ENCODE measurements at regions not wholly inside any gene's neighbourhood (a gene's known extent, or its start where the extent isn't known, plus 50 kb on each side); places are given as distances from the start of the nearest gene placed in this dataset.

DNA sequence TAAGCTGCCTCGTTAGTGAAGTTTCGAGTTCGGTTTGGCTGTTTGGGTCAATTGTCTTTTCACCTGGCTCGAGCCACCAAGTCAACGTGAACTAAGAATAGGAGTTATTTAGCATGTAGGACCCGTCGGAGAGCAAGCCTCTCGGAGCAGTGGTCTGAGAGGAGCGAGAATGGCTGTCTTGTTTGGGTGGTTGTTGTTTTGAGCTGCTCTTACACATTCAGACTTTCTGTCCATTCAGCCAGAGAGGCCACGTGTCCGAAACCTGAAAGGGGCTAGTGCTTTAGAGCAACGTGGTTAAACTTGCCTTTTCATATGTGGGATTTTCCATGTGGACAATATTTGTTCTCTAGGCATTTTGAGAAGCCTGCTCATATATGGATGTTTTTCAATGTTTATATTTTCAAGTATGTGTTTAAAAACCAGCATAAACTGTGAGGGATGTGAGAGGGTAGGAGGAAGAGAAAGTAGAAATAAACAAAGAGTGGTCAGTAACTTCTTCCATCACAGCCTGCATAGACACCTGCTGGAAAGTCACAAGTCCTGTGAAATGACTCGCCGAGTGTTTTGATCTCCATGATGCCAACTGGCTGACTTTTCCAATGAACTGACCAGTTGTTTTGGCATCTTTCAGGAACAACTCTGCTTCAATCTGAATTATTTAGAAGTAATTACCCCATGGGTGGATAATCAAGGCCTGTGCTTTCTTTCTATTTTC is 221.0 kb downstream of the ASCL1 start:
- peaks cover 4% of the 10 kb centered on the region; the same call in 1 of the 2 replicates for H3K9me3 ChIP-seq
- no peak overlapping the region for H3K4me2 ChIP-seq
- no peaks in the 10 kb centered on the region for H3K9me2 ChIP-seq
- no peaks in the 10 kb centered on the region for H3F3A ChIP-seq (replicated peaks; ENCODE audit: insufficient read depth)
- WGBS (ENCODE audit: low lambda C conversion rate), result 31% methylated on average over 14 of the region's 14 CpGs
- H3K27ac ChIP-seq (ENCODE audit: low read depth in 2 of 2, low read length in 1 of 2), result no peak overlapping the region
- TF ChIP-seq RCOR1 (IDR thresholded peaks at IDR 0.05; ENCODE audit: low read length), result no peak
- no peak for TF ChIP-seq NFIC (IDR thresholded peaks at IDR 0.05; ENCODE audit: borderline replicate concordance)
- TF ChIP-seq, protein P1, sequence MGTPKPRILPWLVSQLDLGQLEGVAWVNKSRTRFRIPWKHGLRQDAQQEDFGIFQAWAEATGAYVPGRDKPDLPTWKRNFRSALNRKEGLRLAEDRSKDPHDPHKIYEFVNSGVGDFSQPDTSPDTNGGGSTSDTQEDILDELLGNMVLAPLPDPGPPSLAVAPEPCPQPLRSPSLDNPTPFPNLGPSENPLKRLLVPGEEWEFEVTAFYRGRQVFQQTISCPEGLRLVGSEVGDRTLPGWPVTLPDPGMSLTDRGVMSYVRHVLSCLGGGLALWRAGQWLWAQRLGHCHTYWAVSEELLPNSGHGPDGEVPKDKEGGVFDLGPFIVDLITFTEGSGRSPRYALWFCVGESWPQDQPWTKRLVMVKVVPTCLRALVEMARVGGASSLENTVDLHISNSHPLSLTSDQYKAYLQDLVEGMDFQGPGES (IDR thresholded peaks at IDR 0.05; ENCODE audit: low read depth, low read length), result no peak
- no peak for TF ChIP-seq TCF12 (IDR thresholded peaks at IDR 0.05)
- no peak for TF ChIP-seq RAD21 (IDR thresholded peaks at IDR 0.05; ENCODE audit: low read length)
- TF ChIP-seq ELF1 (IDR thresholded peaks at IDR 0.05), result no peak
- no peak for TF ChIP-seq TEAD4 (IDR thresholded peaks at IDR 0.05; ENCODE audit: borderline replicate concordance, insufficient read depth)
- H4K20me1 ChIP-seq (ENCODE audit: insufficient read depth), result no peaks in the 10 kb centered on the region
- H3K9ac ChIP-seq, result no peak overlapping the region
- no peaks in the 10 kb centered on the region; a peak in 2 of 4 replicates for H3K4me1 ChIP-seq (ENCODE audit: control insufficient read depth in 1 of 2, insufficient read depth in 2 of 2, low read depth in 1 of 2, low read length in 1 of 2)
- no peak overlapping the region for H3K4me3 ChIP-seq (ENCODE audit: low read depth in 2 of 2, low read length in 1 of 2)
- ChIA-PET CTCF (no interaction called here), POLR2A (no interaction called here)
- no peak overlapping the region for H2AFZ ChIP-seq (ENCODE audit: low read depth)
- H3K27me3 ChIP-seq (ENCODE audit: insufficient read depth), result no peaks in the 10 kb centered on the region
- DNase-seq, result no peak
- H3K36me3 ChIP-seq (replicated peaks in 1 of 2; ENCODE audit: control insufficient read depth in 1 of 2, insufficient read depth in 2 of 2, low read length in 1 of 2), result no peaks in the 10 kb centered on the region
- H3K79me2 ChIP-seq (ENCODE audit: insufficient read depth), result no peaks in the 10 kb centered on the region

DNA sequence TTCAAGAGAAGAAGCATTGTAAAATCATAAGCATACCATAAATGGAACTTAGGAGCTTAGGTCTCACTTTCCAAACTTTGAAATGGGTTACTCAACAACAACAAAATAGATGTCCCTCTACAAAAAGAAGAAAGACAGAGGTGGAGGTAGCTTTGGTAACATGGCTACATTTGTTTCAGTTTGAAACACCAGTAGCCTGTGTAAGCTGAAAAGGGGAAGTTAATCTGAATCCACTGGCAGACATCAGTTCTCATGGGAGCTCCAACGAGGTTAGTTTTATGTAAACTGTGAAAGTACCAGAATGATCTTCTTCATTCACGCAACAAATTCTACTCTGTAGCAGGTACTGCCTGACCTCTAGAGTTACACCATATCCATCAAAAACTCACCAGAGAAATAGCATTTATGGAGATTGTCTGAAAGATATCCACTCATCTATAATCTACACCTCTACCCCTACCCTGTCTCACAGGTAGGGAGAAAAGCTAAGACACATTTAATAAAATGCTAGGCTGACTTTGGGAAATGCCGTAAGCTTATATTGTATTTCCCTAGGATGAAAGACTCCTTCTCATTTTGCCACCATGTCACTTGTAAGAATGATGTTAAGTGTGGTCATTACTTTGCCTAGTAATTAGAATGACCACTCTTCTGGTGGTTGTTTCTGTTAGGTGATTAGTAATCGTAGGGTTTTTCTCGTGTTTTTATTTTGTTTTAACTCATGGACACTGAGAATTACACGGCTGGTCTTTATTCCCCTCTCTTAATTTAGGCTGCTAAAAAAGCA is 224.1 kb downstream of the ASCL1 start:
- H3K9ac ChIP-seq, result no peak overlapping the region
- H3K4me2 ChIP-seq, result no peak overlapping the region
- H3K27me3 ChIP-seq (ENCODE audit: insufficient read depth), result no peaks in the 10 kb centered on the region
- no peak overlapping the region for H3K4me3 ChIP-seq (ENCODE audit: low read depth in 2 of 2, low read length in 1 of 2)
- H3K9me3 ChIP-seq, result no peaks in the 10 kb centered on the region
- no peak for TF ChIP-seq FOXM1 (IDR thresholded peaks at IDR 0.05; ENCODE audit: low read depth)
- TF ChIP-seq, protein P2, sequence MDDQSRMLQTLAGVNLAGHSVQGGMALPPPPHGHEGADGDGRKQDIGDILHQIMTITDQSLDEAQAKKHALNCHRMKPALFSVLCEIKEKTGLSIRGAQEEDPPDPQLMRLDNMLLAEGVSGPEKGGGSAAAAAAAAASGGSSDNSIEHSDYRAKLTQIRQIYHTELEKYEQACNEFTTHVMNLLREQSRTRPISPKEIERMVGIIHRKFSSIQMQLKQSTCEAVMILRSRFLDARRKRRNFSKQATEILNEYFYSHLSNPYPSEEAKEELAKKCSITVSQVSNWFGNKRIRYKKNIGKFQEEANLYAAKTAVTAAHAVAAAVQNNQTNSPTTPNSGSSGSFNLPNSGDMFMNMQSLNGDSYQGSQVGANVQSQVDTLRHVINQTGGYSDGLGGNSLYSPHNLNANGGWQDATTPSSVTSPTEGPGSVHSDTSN (IDR thresholded peaks at IDR 0.05), result no peak
- no peak for TF ChIP-seq TAF1 (IDR thresholded peaks at IDR 0.05; ENCODE audit: borderline replicate concordance, low read depth, low read length)
- TF ChIP-seq RXRA (IDR thresholded peaks at IDR 0.05; ENCODE audit: borderline replicate concordance, low read depth), result no peak
- TF ChIP-seq RCOR1 (IDR thresholded peaks at IDR 0.05; ENCODE audit: low read length), result no peak
- no peak for TF ChIP-seq MXI1 (IDR thresholded peaks at IDR 0.05; ENCODE audit: low read depth, low read length)
- TF ChIP-seq CHD2 (IDR thresholded peaks at IDR 0.05; ENCODE audit: low read length, partially characterized antibody), result no peak
- TF ChIP-seq TEAD4 (IDR thresholded peaks at IDR 0.05; ENCODE audit: borderline replicate concordance, insufficient read depth), result no peak
- TF ChIP-seq RAD21 (IDR thresholded peaks at IDR 0.05; ENCODE audit: low read length), result no peak
- TF ChIP-seq SMC3 (IDR thresholded peaks at IDR 0.05; ENCODE audit: low read depth, low read length), result no peak
- TF ChIP-seq JUND (IDR thresholded peaks at IDR 0.05), result no peak
- TF ChIP-seq NFIC (IDR thresholded peaks at IDR 0.05; ENCODE audit: borderline replicate concordance), result no peak
- TF ChIP-seq FOSL2 (IDR thresholded peaks at IDR 0.05; ENCODE audit: borderline replicate concordance, low read depth), result no peak
- no peaks in the 10 kb centered on the region for H4K20me1 ChIP-seq (ENCODE audit: insufficient read depth)
- no peaks in the 10 kb centered on the region for H3K4me1 ChIP-seq (ENCODE audit: control insufficient read depth in 1 of 2, insufficient read depth in 2 of 2, low read depth in 1 of 2, low read length in 1 of 2)
- 24% methylated on average over 6 of the region's 6 CpGs for WGBS (ENCODE audit: low lambda C conversion rate)
- CTCF ChIA-PET, result interaction anchor here (0.7 to 1.4 kb wide), 3 partner anchors 13 to 367 kb away, joined by 3 to 4 read pairs (median 3); no protein-coding TSS in a partner anchor
- POLR2A ChIA-PET, result no interaction called here
- no peaks in the 10 kb centered on the region for H3K36me3 ChIP-seq (replicated peaks in 1 of 2; ENCODE audit: control insufficient read depth in 1 of 2, insufficient read depth in 2 of 2, low read length in 1 of 2)
- no peak overlapping the region for H2AFZ ChIP-seq (ENCODE audit: low read depth)
- no peaks in the 10 kb centered on the region for H3K9me2 ChIP-seq
- no peak for DNase-seq
- no peaks in the 10 kb centered on the region for H3K79me2 ChIP-seq (ENCODE audit: insufficient read depth)
- no peak overlapping the region for H3K27ac ChIP-seq (ENCODE audit: low read depth in 2 of 2, low read length in 1 of 2)
- H3F3A ChIP-seq (replicated peaks; ENCODE audit: insufficient read depth), result no peaks in the 10 kb centered on the region
